Vagina (tissue), 2 donors: ENCODE measurements at regions not wholly inside any gene's neighbourhood (a gene's known extent, or its start where the extent isn't known, plus 50 kb on each side); places are given as distances from the start of the nearest gene placed in this dataset.

Source experiments
- CTCF ChIP-seq, 3 experiments: fragments of 450-650 bp in 2 of 3; fragments of 200-600 bp in 1 of 3; sonication (generic) in 1 of 3; IDR thresholded peaks; one replicate each; pipeline ENCODE4 v1.5.1; 2017 to 2019; ENCODE audit warnings: antibody characterized with exemption in 3 of 3, mild to moderate bottlenecking in 2 of 3, moderate library complexity in 2 of 3
- POLR2A ChIP-seq, 2 donors: fragments of 450-650 bp; IDR thresholded peaks; one replicate each; pipeline ENCODE4 v1.6.1; 2017; ENCODE audit warnings: antibody characterized with exemption in 2 of 2, mild to moderate bottlenecking in 2 of 2, moderate library complexity in 2 of 2
- POLR2AphosphoS5 ChIP-seq, 2 donors: sonication (generic); formaldehyde crosslinking; IDR thresholded peaks; one replicate each; pipeline ENCODE4 v1.9.0; 2017; ENCODE audit warnings: antibody characterized with exemption in 2 of 2, mild to moderate bottlenecking in 2 of 2, low read depth in 1 of 2; ENCODE audit not compliant: insufficient read depth in 1 of 2

DNA sequence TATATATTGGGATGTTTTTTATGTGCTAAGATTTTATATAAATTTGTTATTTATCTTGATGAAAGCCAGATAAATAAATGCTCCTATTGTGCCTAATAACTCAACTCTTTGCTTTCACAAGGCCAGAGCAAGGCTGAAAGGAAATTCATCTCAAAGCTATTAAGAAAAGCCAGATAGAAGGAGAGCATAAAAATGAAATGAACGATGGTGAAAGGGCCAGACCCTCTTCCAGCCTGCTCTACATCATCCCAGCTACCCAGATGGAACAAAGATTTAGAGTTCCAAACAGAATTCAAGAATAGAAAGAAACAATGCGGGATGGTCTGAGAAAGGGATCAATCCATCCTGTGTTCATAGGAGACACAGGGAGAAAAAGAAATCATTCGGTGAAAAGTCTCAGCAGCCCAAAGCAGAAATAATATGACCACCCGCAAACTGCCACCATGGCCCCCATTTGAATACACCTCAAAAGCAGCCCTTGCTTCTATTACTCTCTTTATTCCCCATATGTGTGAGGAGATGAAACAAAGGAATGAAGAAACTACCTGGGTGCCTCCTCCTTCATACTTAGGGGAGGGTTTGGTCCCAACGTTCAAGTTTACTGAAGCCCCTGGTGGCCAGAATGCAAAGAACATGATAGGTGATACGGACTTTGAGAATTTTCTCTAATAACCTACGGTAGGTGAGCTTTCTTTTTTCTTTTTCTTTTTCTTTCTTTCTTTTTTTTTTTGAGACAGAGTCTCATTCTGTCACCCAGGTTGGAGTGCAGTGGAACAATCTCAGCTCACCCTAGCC is 110.1 kb upstream of the FBXO11 start:
- no peak for TF ChIP-seq CTCF (IDR thresholded peaks at IDR 0.05)
- no peak for TF ChIP-seq POLR2AphosphoS5 (IDR thresholded peaks at IDR 0.05; ENCODE audit: insufficient read depth in 1 of 2, low read depth in 1 of 2)
- TF ChIP-seq POLR2A (IDR thresholded peaks at IDR 0.05), result no peak
